Transverse colon (tissue), 4 donors: ENCODE measurements at regions not wholly inside any gene's neighbourhood (a gene's known extent, or its start where the extent isn't known, plus 50 kb on each side); places are given as distances from the start of the nearest gene placed in this dataset.

Source experiments
- POLR2AphosphoS5 ChIP-seq, 3 donors: sonication (generic); formaldehyde crosslinking; IDR thresholded peaks; one replicate each; pipeline ENCODE4 v1.6.1; 2016; ENCODE audit warnings: antibody characterized with exemption in 3 of 3
- TF ChIP-seq, protein P1 (sequence below), 5 experiments: fragments of 200-600 bp in 3 of 5; fragments of 450-650 bp in 2 of 5; sonication (generic) in 3 of 5; IDR thresholded peaks; 1 replicate in 2 of 5; 2 replicates in 3 of 5; pipeline ENCODE4 v1.5.1; 2016 to 2017; ENCODE audit warnings: antibody characterized with exemption in 5 of 5, inconsistent platforms in 3 of 5, mild to moderate bottlenecking in 2 of 5, moderate library complexity in 1 of 5

- TF ChIP-seq, protein P1, sequence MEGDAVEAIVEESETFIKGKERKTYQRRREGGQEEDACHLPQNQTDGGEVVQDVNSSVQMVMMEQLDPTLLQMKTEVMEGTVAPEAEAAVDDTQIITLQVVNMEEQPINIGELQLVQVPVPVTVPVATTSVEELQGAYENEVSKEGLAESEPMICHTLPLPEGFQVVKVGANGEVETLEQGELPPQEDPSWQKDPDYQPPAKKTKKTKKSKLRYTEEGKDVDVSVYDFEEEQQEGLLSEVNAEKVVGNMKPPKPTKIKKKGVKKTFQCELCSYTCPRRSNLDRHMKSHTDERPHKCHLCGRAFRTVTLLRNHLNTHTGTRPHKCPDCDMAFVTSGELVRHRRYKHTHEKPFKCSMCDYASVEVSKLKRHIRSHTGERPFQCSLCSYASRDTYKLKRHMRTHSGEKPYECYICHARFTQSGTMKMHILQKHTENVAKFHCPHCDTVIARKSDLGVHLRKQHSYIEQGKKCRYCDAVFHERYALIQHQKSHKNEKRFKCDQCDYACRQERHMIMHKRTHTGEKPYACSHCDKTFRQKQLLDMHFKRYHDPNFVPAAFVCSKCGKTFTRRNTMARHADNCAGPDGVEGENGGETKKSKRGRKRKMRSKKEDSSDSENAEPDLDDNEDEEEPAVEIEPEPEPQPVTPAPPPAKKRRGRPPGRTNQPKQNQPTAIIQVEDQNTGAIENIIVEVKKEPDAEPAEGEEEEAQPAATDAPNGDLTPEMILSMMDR (IDR thresholded peaks at IDR 0.05), result no peak
- TF ChIP-seq POLR2AphosphoS5 (IDR thresholded peaks at IDR 0.05), result no peak
These were observed 128.5 kb upstream of the FAM174A start for GRCh38 chr5:100406640-100407039.
